Lower lobe of right lung (tissue), 2 donors: ENCODE measurements at regions not wholly inside any gene's neighbourhood (a gene's known extent, or its start where the extent isn't known, plus 50 kb on each side); places are given as distances from the start of the nearest gene placed in this dataset.
A peak's percentile ranks its signal among the peaks of the same experiment; 100 is the strongest.

Source experiments
- ATAC-seq, 2 donors: fragments of 200-7000 bp; cut with Tn5 transposase; one replicate each; pipeline ENCODE4 v1.9.1; 2020 to 2022; ENCODE audit warnings: mild to moderate bottlenecking in 2 of 2, moderate library complexity in 2 of 2
- DNase-seq: peaks from one replicate; pipeline ENCODE4 v3.0.0-alpha.2; 2020
- H3K27ac ChIP-seq: fragments of 200-600 bp; one replicate; pipeline ENCODE4 v1.8.0; 2022
- H3K27me3 ChIP-seq: fragments of 200-600 bp; one replicate; pipeline ENCODE4 v1.8.0; 2022; ENCODE audit warnings: low read depth
- H3K36me3 ChIP-seq: fragments of 200-600 bp; one replicate; pipeline ENCODE4 v1.8.0; 2022; ENCODE audit warnings: mild to moderate bottlenecking
- H3K4me1 ChIP-seq: fragments of 200-600 bp; one replicate; pipeline ENCODE4 v1.8.0; 2022
- H3K4me3 ChIP-seq: fragments of 200-600 bp; one replicate; pipeline ENCODE4 v1.8.0; 2022; ENCODE audit warnings: mild to moderate bottlenecking
- H3K9me3 ChIP-seq: fragments of 200-600 bp; one replicate; pipeline ENCODE4 v1.8.0; 2022
- intact Hi-C: fragments of 100-400 bp; cut with DNase I; formaldehyde crosslinking; loops from one replicate; pipeline ENCODE4 v1.11.0; 2022
- TF ChIP-seq, protein P1 (sequence below): fragments of 200-600 bp; IDR thresholded peaks from one replicate; pipeline ENCODE4 v1.8.0; 2022; ENCODE audit warnings: antibody characterized with exemption, mild to moderate bottlenecking
- donor health status: DM: no; HTN: yes; CAD: no; lungs with severe emphysema.

DNA sequence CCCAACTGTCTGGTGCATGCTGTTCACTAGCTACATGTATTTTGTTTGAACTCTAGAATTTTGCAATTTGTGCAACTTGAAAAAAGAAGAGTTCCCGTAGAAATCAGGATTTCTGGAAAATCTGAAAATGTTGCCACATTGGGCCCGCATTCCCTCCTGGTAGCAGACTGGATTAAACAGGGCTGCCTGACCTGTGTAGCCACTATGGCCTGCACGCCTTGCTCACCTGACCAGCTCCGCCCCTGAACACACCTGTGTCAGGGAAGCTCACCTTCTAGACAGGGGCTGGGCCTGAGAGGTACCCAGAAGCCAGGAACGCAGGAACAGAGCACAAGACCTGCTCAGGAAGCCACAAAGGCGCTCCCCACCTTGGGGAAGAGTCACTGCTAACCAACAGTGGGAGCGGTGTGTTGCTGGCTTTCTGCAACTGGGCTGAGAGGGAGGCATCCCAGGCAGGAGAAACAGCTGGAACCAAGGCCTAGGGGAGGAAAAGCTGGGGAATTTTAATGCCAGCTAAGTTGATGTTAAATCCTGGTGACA, 106.5 kb downstream of the UQCRFS1 start:
- Histone ChIP-seq H3K9me3 (no peaks in the 10 kb centered on the region), H3K27ac (no peak overlapping the region), H3K27me3 (no peaks in the 10 kb centered on the region), H3K4me3 (no peak overlapping the region), H3K36me3 (no peaks in the 10 kb centered on the region), H3K4me1 (no peaks in the 10 kb centered on the region)
- TF ChIP-seq, protein P1, sequence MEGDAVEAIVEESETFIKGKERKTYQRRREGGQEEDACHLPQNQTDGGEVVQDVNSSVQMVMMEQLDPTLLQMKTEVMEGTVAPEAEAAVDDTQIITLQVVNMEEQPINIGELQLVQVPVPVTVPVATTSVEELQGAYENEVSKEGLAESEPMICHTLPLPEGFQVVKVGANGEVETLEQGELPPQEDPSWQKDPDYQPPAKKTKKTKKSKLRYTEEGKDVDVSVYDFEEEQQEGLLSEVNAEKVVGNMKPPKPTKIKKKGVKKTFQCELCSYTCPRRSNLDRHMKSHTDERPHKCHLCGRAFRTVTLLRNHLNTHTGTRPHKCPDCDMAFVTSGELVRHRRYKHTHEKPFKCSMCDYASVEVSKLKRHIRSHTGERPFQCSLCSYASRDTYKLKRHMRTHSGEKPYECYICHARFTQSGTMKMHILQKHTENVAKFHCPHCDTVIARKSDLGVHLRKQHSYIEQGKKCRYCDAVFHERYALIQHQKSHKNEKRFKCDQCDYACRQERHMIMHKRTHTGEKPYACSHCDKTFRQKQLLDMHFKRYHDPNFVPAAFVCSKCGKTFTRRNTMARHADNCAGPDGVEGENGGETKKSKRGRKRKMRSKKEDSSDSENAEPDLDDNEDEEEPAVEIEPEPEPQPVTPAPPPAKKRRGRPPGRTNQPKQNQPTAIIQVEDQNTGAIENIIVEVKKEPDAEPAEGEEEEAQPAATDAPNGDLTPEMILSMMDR, result no peak
- DNase-seq (no peak), ATAC-seq (no peak)
- intact Hi-C loops, result no loop called here

DNA sequence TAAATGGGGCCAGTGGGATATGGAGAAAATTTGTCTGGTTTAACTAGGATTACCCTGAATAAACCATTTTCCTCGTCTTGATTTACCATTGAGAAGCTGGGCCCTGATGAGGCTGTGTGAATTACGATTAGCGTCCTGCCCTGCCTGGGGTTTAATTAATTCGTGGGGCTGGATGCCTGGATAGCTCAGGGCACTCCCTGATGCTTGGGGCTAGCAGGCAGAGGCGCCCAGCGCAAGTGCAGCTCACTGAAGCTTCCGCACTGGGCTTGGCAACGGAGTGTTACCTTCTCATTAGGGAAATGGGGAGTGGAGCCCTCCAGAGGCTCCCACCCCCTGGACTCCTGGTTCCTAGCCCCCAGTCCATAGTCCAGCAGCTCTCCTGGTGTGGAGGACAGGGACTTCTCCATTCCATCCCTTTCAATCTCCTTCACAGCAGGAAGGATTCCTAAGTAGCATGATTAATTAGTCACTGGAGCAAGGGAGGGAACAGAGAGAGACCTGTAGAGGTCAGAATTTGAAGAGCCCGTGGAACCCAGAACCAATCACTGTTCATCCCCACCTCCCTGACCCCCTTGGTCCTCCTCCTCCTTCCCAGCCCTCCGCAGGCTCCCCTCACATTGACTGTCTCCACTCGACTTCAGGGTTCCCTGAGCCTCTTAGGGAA, 107.2 kb downstream of the UQCRFS1 start:
- intact Hi-C loops, result no loop called here
- H3K27ac ChIP-seq, result no peak overlapping the region
- ATAC-seq, result no peak
- H3K9me3 ChIP-seq, result no peaks in the 10 kb centered on the region
- no peaks in the 10 kb centered on the region for H3K4me1 ChIP-seq
- no peak for DNase-seq
- H3K27me3 ChIP-seq, result no peaks in the 10 kb centered on the region
- no peaks in the 10 kb centered on the region for H3K36me3 ChIP-seq
- TF ChIP-seq, protein P1, result no peak
- no peak overlapping the region for H3K4me3 ChIP-seq

DNA sequence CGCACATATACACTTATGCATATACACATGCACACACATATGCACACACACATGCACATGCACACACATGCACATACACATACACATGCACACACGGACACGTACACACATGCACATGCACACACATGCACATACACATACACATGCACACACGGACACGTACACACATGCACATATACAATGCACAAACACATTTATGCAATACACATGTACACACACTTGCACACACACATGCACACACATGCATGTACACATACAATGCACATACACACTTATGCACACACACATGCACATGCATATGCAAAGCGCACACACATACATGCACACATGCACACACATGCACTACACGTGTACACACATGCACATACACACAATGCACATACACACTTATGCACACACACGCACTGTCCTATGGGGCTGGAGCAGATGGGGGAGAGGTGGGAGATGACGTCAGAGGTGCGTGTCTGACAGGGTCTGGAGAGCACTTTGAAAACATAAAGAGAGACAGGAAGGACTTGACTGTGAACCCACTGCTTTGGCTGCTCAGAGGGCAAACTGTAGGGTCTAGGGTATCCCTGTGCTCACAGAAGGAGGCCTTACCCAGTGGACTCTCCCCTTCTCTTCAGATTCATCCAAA, 108.2 kb downstream of the UQCRFS1 start:
- intact Hi-C loops, result no loop called here
- H3K9me3 ChIP-seq, result no peaks in the 10 kb centered on the region
- no peak overlapping the region for H3K4me3 ChIP-seq
- peaks cover 1% of the 10 kb centered on the region for H3K4me1 ChIP-seq
- H3K27me3 ChIP-seq, result no peaks in the 10 kb centered on the region
- TF ChIP-seq, protein P1, result no peak
- no peaks in the 10 kb centered on the region for H3K36me3 ChIP-seq
- no peak for DNase-seq
- ATAC-seq, result no peak
- no peak overlapping the region for H3K27ac ChIP-seq

DNA sequence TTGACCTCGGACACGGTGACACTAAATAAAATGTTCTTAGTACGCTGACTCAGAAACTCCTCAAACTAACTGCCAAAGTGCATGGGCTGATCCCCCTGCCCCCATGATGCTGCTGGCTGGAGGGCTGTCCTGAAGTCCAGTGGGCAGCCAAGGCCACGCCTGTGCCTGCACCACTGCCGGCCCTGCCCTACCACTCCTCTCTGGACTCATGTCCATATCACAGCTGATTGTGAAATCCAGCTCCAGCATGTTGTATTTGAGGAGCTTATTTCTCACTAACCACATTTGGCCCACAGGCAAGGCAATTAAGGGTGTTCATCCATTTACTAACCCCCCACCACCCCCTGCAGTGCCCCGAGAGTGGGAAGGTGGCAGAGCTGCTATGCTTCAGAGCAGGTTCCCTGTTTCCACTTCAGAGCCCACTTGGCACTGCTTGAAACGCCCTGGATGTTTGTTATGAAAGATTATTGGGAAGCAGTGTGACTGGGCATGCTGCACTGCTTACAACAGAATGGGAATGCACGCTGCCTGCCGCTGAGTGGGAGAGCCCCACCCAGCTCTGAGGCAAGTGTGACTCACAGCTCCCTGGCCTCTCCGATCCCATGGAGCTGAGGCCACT, 114.0 kb downstream of the UQCRFS1 start:
- ATAC-seq (peak; percentile 95 to 96), DNase-seq (peak; percentile 59)
- no peak overlapping the region for H3K4me3 ChIP-seq
- H3K4me1 ChIP-seq, result peaks cover 6% of the 10 kb centered on the region
- intact Hi-C loops, result no loop called here
- no peaks in the 10 kb centered on the region for H3K27me3 ChIP-seq
- no peaks in the 10 kb centered on the region for H3K36me3 ChIP-seq
- TF ChIP-seq, protein P1, result no peak
- H3K9me3 ChIP-seq, result no peaks in the 10 kb centered on the region
- peak overlapping the region; percentile 58 for H3K27ac ChIP-seq

DNA sequence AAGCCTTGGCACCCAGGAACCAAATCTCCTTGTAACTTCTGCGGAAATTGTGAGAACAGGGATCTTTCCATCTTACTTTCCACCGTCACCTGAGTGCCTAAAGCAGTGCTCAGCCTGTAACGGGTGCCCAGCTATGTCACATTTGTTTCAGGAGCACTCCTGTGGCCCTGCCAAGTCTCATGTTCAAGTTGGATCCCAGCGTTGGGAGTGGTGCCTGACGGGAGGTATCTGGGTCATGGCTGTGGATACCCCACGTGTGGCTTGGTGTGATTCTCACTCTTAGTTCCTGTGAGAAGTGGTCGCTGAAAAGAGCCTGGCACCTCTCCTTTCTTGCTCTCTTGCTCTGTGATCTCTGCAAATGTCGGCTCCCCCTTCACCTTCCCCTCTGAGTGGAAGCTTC, 114.9 kb downstream of the UQCRFS1 start:
- Histone ChIP-seq H3K4me3 (no peak overlapping the region), H3K9me3 (no peaks in the 10 kb centered on the region), H3K4me1 (peaks cover 6% of the 10 kb centered on the region), H3K27me3 (no peaks in the 10 kb centered on the region), H3K36me3 (no peaks in the 10 kb centered on the region), H3K27ac (no peak overlapping the region)
- ATAC-seq, result no peak
- intact Hi-C loops, result no loop called here
- DNase-seq, result no peak
- TF ChIP-seq, protein P1, result no peak
